WI38 (cell line): ENCODE measurements at regions not wholly inside any gene's neighbourhood (a gene's known extent, or its start where the extent isn't known, plus 50 kb on each side); places are given as distances from the start of the nearest gene placed in this dataset.

Source experiments
- H3K4me3 ChIP-seq: 2 replicates; pipeline ENCODE4 v1.5.1; 2011; ENCODE audit warnings: low read depth, mild to moderate bottlenecking, control low read depth, low read length
- CTCF ChIP-seq: IDR thresholded peaks from 2 replicates; pipeline ENCODE4 v1.5.1; 2012; ENCODE audit warnings: low read depth, mild to moderate bottlenecking, control low read depth, low read length

DNA sequence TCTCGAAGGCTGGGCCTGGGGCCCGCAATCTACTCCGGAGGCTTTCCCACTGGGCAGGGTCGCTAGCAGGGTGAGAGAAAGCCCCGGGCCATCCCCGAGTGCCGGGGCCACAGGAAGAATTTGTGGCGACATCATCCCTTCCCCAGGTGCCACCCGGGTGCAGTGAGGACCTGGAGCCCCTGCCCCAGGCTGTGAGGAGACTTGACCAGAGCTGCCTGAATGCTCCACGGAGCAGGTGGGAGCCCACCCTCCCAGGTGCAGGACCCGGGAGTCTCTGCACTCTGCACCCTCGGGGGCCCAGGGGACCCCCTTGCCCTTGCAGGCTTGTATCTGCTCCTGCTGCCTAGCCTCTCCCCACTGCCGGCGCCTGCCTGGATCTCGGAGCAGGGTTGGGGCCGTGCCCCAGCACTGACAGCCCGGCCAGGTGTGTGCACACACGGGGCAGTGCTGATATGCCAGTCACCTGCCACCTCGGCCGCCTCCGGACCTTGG lies 67.5 kb upstream of the RGS7 start:
- no peak for TF ChIP-seq CTCF
- peak overlapping the region; percentile 64 for H3K4me3 ChIP-seq

DNA sequence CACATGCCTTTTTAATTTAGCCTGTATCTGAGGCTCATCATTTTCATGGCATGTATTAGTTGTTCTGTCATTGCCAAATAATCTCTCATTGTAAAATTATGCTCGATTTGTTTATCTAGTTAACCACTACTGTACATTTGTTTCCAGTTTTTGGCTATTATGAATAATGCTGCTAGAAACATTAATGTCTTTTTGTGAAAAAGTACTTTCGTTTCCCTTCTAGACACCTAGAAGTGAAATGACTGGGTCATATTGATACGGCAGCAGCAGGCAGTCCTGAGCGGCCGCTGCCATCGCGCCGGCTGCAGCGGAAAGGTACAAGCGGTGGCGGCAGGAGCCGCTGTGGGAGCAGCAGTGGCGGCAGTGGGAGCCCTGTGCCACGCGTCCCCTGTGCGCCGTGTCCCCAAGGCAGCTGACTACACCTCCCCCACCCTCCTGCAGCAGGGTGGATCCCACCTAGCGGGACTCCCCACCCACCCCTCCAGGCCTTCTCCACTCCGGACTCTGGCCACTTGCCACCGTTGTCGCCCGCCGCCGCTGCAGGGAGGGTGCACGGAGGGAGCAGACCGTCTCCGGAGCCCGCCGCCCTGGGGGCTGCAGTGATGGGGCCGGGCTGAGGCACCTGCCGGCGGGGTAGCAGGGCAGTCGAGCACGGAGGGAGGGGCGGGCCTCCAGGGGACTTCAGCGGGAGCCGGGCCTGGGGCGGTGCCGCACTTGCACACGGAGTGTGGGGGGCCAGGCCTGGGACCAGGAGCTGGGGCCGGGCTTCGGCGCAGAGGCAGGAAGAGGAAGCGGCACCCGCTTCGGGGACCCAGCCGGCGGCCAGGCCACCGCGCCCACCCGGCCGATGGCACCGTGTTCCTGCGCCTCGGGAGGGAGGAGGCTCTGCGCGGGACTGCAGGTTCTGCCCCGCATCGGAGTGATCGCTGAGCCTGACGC lies 66.8 kb upstream of the RGS7 start:
- H3K4me3 ChIP-seq, result peak overlapping the region; percentile 64

DNA sequence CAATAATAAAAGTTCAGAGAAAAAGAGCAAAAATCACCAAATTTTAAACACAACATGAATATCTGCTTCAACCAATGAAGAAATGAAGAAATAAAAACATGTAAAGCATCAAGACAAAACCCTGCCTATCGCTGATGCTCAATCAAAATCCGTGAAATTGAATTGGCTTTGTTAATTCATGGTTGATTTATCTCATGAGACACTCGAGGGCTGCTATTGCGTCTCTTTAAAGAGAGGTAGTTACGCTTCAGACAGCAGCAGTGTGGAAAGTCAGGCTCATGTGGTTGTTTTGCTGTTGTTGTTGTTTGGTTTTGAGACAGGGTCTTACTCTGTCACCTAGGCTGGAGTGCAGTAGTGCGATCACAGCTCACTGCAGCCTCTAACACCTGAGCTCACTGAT lies 65.5 kb upstream of the RGS7 start:
- no peak for TF ChIP-seq CTCF

More for the DNA sequence above, 66.8 kb upstream of the RGS7 start:
- TF ChIP-seq CTCF, result no peak

GRCh38 chr1:241419986-241420385 lies 63.0 kb upstream of the RGS7 start:
- no peak for TF ChIP-seq CTCF
- no peak overlapping the region for H3K4me3 ChIP-seq

More for the DNA sequence above, 65.5 kb upstream of the RGS7 start:
- H3K4me3 ChIP-seq, result no peak overlapping the region

DNA sequence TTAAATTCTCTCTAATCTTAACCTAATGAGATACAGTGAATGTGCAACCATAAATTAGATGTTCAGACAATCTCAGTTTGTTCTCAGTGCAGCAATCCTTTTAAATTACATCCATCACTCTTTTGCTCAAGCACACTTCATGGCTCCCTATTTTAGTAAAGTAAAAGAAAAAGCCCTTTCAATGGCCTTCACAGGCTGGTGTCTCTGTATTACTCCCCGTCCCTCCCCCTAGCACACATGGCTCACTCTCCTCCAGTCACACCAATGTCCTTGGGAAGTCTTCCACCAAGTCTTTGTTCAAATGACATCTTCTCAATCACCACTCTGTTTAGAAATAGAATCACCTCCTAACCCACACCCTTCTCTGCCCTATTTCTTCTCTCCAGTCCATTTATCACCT lies 60.3 kb upstream of the RGS7 start:
- TF ChIP-seq CTCF, result no peak
- no peak overlapping the region for H3K4me3 ChIP-seq

- peak overlapping the region; percentile 41 for H3K4me3 ChIP-seq
- TF ChIP-seq CTCF, result no peak
These were observed 57.0 kb upstream of the RGS7 start for GRCh38 chr1:241413974-241414373.

GRCh38 chr1:241413386-241413785 lies 56.4 kb upstream of the RGS7 start:
- peak overlapping the region; percentile 41 for H3K4me3 ChIP-seq
- TF ChIP-seq CTCF, result no peak
